GM23338 (cell line): ENCODE measurements at regions not wholly inside any gene's neighbourhood (a gene's known extent, or its start where the extent isn't known, plus 50 kb on each side); places are given as distances from the start of the nearest gene placed in this dataset.

Experiments used
- ATAC-seq: fragments of 200-7000 bp; cut with Tn5 transposase; 3 replicates; pipeline ENCODE4 v1.9.1; 2020
- DNase-seq: peaks from one replicate; pipeline ENCODE4 v3.0.0-alpha.2; 2015; ENCODE audit warnings: low spot score
- H2AFZ ChIP-seq: fragments of 200-600 bp; sonication (generic); 2 replicates; pipeline ENCODE4 v1.8.0; 2016; ENCODE audit warnings: antibody characterized with exemption, mild to moderate bottlenecking, moderate library complexity
- H3F3A ChIP-seq: fragments of 200-600 bp; sonication (generic); replicated peaks from 2 replicates; pipeline ENCODE4 v1.8.0; 2017; ENCODE audit warnings: antibody characterized with exemption, mixed run types, low read depth
- H3K27ac ChIP-seq: fragments of 200-600 bp; sonication (generic); 2 replicates; pipeline ENCODE4 v1.6.1; 2016; ENCODE audit warnings: low read depth
- H3K27me3 ChIP-seq: fragments of 200-600 bp; sonication (generic); 2 replicates; pipeline ENCODE4 v1.8.0; 2016; ENCODE audit warnings: mild to moderate bottlenecking, mixed run types, moderate library complexity; ENCODE audit not compliant: insufficient read depth
- H3K36me3 ChIP-seq: fragments of 200-600 bp; sonication (generic); 2 replicates; pipeline ENCODE4 v1.8.0; 2016; ENCODE audit warnings: mild to moderate bottlenecking; ENCODE audit not compliant: insufficient read depth
- H3K4me1 ChIP-seq: fragments of 200-600 bp; sonication (generic); 2 replicates; pipeline ENCODE4 v1.8.0; 2016; ENCODE audit warnings: mild to moderate bottlenecking, moderate library complexity; ENCODE audit not compliant: insufficient read depth
- H3K4me2 ChIP-seq: fragments of 200-600 bp; sonication (generic); 2 replicates; pipeline ENCODE4 v1.7.1; 2017; ENCODE audit warnings: mixed run types
- H3K4me3 ChIP-seq: fragments of 200-600 bp; sonication (generic); 2 replicates; pipeline ENCODE4 v1.6.1; 2016; ENCODE audit warnings: mixed run types
- H3K79me2 ChIP-seq: fragments of 200-600 bp; sonication (generic); replicated peaks from 2 replicates; pipeline ENCODE4 v1.8.0; 2017; ENCODE audit warnings: mild to moderate bottlenecking; ENCODE audit not compliant: insufficient read depth
- H3K9me2 ChIP-seq: fragments of 200-600 bp; sonication (generic); 2 replicates; pipeline ENCODE4 v1.8.0; 2017; ENCODE audit not compliant: insufficient read depth
- H4K20me1 ChIP-seq: fragments of 200-600 bp; sonication (generic); replicated peaks from 2 replicates; pipeline ENCODE4 v1.8.0; 2017; ENCODE audit warnings: mild to moderate bottlenecking; ENCODE audit not compliant: insufficient read depth
- H3K27ac Mint-ChIP-seq: 2 replicates; pipeline ENCODE4 v1.8.0; 2020; ENCODE audit warnings: inconsistent platforms, mild to moderate bottlenecking, moderate library complexity, mixed read lengths
- H3K27me3 Mint-ChIP-seq: 3 replicates; pipeline ENCODE4 v1.8.0; 2022; ENCODE audit warnings: low read depth, mild to moderate bottlenecking, moderate library complexity, mixed read lengths, inconsistent platforms; ENCODE audit not compliant: insufficient read depth, poor library complexity
- H3K36me3 Mint-ChIP-seq: 3 replicates; pipeline ENCODE4 v1.8.0; 2021; ENCODE audit warnings: low read depth, mild to moderate bottlenecking, inconsistent platforms, moderate library complexity, mixed read lengths
- H3K4me1 Mint-ChIP-seq: 3 replicates; pipeline ENCODE4 v1.8.0; 2020; ENCODE audit warnings: mild to moderate bottlenecking, inconsistent platforms, mixed read lengths
- H3K4me3 Mint-ChIP-seq: 3 replicates; pipeline ENCODE4 v1.8.0; 2021; ENCODE audit warnings: moderate library complexity, mild to moderate bottlenecking, inconsistent platforms, mixed read lengths
- H3K9me3 Mint-ChIP-seq: 3 replicates; pipeline ENCODE4 v1.8.0; 2020; ENCODE audit warnings: moderate library complexity, mild to moderate bottlenecking, inconsistent platforms, mixed read lengths
- CREB1 ChIP-seq: fragments of 250-450 bp; sonication (Bioruptor Pico); IDR thresholded peaks from 2 replicates; pipeline ENCODE4 v1.5.0; 2020; ENCODE audit warnings: low read depth, mild to moderate bottlenecking, moderate library complexity
- EZH2 ChIP-seq: fragments of 200-600 bp; sonication (generic); IDR thresholded peaks from one replicate; pipeline ENCODE4 v1.8.0; 2017; ENCODE audit warnings: antibody characterized with exemption, mild to moderate bottlenecking, low read depth; ENCODE audit not compliant: unreplicated experiment
- EZH2phosphoT487 ChIP-seq: fragments of 200-600 bp; sonication (generic); IDR thresholded peaks from one replicate; pipeline ENCODE4 v1.8.1; 2018; ENCODE audit warnings: antibody characterized with exemption; ENCODE audit not compliant: unreplicated experiment
- JUNB ChIP-seq: IDR thresholded peaks from one replicate; pipeline ENCODE4 v1.6.1; 2016; ENCODE audit warnings: antibody characterized with exemption; ENCODE audit not compliant: unreplicated experiment
- POLR2AphosphoS5 ChIP-seq: IDR thresholded peaks from 2 replicates; pipeline ENCODE4 v1.6.1; 2016; ENCODE audit warnings: antibody characterized with exemption, low read depth
- ZNF114 ChIP-seq: fragments of 250-450 bp; sonication (Bioruptor Pico); IDR thresholded peaks from 2 replicates; pipeline ENCODE4 v1.5.0; 2020; ENCODE audit warnings: mild to moderate bottlenecking, moderate library complexity
- TF ChIP-seq, protein P1 (sequence below): fragments of 250-450 bp; sonication (Bioruptor Pico); IDR thresholded peaks from 2 replicates; pipeline ENCODE4 v1.5.0; 2020; ENCODE audit warnings: mild to moderate bottlenecking, moderate library complexity
- TF ChIP-seq, protein P2 (sequence below), 2 experiments: fragments of 200-600 bp in 1 of 2; sonication (generic) in 1 of 2; conservative IDR thresholded peaks; 2 replicates each; pipeline versions ENCODE4 v1.5.1 to v1.6.1; 2016 to 2017; ENCODE audit warnings: antibody characterized with exemption in 2 of 2, low read depth in 2 of 2, mild to moderate bottlenecking in 2 of 2, moderate library complexity in 1 of 2
- TF ChIP-seq, protein P3 (sequence below): IDR thresholded peaks from 2 replicates; pipeline ENCODE4 v1.6.1; 2016; ENCODE audit warnings: antibody characterized with exemption

DNA sequence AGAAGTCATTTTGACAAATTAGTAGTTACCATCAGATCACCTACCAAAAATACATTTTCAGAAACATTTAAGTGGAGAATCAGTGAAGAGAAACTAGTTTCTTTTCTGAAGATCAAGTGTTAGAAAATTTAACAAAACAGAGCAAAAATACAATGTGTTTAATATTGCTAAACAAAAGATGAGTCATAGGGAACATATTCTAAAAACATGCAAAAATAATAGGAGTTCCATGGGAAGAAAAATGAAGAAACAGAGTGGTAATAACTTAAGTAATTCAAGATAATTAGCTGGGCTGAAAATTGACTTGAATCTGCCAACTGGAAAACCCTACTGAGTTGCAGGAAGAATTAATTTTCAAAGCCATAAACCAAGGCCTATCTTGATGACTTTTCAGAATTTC is 111.5 kb upstream of the KITLG start (continued):
- TF ChIP-seq, protein P1, sequence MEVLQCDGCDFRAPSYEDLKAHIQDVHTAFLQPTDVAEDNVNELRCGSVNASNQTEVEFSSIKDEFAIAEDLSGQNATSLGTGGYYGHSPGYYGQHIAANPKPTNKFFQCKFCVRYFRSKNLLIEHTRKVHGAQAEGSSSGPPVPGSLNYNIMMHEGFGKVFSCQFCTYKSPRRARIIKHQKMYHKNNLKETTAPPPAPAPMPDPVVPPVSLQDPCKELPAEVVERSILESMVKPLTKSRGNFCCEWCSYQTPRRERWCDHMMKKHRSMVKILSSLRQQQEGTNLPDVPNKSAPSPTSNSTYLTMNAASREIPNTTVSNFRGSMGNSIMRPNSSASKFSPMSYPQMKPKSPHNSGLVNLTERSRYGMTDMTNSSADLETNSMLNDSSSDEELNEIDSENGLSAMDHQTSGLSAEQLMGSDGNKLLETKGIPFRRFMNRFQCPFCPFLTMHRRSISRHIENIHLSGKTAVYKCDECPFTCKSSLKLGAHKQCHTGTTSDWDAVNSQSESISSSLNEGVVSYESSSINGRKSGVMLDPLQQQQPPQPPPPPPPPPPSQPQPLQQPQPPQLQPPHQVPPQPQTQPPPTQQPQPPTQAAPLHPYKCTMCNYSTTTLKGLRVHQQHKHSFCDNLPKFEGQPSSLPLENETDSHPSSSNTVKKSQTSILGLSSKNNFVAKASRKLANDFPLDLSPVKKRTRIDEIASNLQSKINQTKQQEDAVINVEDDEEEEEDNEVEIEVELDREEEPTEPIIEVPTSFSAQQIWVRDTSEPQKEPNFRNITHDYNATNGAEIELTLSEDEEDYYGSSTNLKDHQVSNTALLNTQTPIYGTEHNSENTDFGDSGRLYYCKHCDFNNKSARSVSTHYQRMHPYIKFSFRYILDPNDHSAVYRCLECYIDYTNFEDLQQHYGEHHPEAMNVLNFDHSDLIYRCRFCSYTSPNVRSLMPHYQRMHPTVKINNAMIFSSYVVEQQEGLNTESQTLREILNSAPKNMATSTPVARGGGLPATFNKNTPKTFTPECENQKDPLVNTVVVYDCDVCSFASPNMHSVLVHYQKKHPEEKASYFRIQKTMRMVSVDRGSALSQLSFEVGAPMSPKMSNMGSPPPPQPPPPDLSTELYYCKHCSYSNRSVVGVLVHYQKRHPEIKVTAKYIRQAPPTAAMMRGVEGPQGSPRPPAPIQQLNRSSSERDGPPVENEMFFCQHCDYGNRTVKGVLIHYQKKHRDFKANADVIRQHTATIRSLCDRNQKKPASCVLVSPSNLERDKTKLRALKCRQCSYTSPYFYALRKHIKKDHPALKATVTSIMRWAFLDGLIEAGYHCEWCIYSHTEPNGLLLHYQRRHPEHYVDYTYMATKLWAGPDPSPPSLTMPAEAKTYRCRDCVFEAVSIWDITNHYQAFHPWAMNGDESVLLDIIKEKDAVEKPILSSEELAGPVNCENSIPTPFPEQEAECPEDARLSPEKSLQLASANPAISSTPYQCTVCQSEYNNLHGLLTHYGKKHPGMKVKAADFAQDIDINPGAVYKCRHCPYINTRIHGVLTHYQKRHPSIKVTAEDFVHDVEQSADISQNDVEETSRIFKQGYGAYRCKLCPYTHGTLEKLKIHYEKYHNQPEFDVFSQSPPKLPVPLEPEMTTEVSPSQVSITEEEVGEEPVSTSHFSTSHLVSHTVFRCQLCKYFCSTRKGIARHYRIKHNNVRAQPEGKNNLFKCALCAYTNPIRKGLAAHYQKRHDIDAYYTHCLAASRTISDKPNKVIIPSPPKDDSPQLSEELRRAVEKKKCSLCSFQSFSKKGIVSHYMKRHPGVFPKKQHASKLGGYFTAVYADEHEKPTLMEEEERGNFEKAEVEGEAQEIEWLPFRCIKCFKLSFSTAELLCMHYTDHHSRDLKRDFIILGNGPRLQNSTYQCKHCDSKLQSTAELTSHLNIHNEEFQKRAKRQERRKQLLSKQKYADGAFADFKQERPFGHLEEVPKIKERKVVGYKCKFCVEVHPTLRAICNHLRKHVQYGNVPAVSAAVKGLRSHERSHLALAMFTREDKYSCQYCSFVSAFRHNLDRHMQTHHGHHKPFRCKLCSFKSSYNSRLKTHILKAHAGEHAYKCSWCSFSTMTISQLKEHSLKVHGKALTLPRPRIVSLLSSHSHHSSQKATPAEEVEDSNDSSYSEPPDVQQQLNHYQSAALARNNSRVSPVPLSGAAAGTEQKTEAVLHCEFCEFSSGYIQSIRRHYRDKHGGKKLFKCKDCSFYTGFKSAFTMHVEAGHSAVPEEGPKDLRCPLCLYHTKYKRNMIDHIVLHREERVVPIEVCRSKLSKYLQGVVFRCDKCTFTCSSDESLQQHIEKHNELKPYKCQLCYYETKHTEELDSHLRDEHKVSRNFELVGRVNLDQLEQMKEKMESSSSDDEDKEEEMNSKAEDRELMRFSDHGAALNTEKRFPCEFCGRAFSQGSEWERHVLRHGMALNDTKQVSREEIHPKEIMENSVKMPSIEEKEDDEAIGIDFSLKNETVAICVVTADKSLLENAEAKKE (CRISPR knock-in tag) = no peak
- TF ChIP-seq EZH2 (no peak), JUNB (no peak)

DNA sequence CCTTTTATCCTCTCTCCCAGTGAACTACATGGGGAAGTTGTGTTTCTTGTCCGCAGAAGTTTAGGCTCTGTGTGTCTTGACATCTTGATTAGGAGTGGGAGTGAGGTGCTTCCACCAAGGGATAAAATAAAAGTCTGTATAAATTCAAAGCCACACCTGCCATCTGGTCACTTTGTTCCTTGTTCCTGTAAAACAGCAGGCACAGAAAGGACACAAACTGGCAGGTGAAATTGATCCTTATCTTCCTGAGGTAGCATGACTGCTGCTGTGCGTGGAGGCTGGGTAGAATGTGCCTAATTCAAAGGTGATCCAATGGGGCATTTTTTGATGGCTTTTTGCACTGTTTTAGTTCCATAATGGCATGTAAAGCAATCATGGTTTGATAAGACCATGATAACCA is 104.3 kb upstream of the KITLG start:
- no peak overlapping the region for H3K27ac Mint-ChIP-seq
- Histone ChIP-seq H3K79me2 (no peaks in the 10 kb centered on the region), H3F3A (no peaks in the 10 kb centered on the region), H4K20me1 (no peaks in the 10 kb centered on the region), H3K4me2 (no peak overlapping the region), H3K9me2 (peaks cover 6% of the 10 kb centered on the region; the same call in 1 of the 2 replicates), H2AFZ (no peak overlapping the region), H3K27me3 (no peaks in the 10 kb centered on the region), H3K4me3 (no peak overlapping the region), H3K36me3 (no peaks in the 10 kb centered on the region), H3K27ac (no peak overlapping the region), H3K4me1 (0 out of 2 replicates have a peak, but pooled peaks cover 3% of the 10 kb centered on the region)
- no peaks in the 10 kb centered on the region for H3K9me3 Mint-ChIP-seq
- H3K27me3 Mint-ChIP-seq = peaks cover 2% of the 10 kb centered on the region
- no peak for ATAC-seq
- H3K36me3 Mint-ChIP-seq = no peaks in the 10 kb centered on the region
- H3K4me3 Mint-ChIP-seq = no peak overlapping the region
- no peaks in the 10 kb centered on the region for H3K4me1 Mint-ChIP-seq
- no peak for DNase-seq
- no peak for TF ChIP-seq CREB1 (CRISPR knock-in tag)
- TF ChIP-seq ZNF114 (CRISPR knock-in tag) = no peak
- TF ChIP-seq EZH2phosphoT487 = no peak
- TF ChIP-seq, protein P2, sequence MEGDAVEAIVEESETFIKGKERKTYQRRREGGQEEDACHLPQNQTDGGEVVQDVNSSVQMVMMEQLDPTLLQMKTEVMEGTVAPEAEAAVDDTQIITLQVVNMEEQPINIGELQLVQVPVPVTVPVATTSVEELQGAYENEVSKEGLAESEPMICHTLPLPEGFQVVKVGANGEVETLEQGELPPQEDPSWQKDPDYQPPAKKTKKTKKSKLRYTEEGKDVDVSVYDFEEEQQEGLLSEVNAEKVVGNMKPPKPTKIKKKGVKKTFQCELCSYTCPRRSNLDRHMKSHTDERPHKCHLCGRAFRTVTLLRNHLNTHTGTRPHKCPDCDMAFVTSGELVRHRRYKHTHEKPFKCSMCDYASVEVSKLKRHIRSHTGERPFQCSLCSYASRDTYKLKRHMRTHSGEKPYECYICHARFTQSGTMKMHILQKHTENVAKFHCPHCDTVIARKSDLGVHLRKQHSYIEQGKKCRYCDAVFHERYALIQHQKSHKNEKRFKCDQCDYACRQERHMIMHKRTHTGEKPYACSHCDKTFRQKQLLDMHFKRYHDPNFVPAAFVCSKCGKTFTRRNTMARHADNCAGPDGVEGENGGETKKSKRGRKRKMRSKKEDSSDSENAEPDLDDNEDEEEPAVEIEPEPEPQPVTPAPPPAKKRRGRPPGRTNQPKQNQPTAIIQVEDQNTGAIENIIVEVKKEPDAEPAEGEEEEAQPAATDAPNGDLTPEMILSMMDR (conservative IDR thresholded peaks at IDR 0.05; ENCODE audit: low read depth in 2 of 2) = no peak
- TF ChIP-seq, protein P3, sequence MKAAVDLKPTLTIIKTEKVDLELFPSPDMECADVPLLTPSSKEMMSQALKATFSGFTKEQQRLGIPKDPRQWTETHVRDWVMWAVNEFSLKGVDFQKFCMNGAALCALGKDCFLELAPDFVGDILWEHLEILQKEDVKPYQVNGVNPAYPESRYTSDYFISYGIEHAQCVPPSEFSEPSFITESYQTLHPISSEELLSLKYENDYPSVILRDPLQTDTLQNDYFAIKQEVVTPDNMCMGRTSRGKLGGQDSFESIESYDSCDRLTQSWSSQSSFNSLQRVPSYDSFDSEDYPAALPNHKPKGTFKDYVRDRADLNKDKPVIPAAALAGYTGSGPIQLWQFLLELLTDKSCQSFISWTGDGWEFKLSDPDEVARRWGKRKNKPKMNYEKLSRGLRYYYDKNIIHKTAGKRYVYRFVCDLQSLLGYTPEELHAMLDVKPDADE = no peak
- TF ChIP-seq POLR2AphosphoS5 = no peak
